ENCODE measurements at regions not wholly inside any gene's neighbourhood (a gene's known extent, or its start where the extent isn't known, plus 50 kb on each side); places are given as distances from the start of the nearest gene placed in this dataset.

GRCh38 chr7:119408596-119408995, 864.4 kb upstream of the KCND2 start:
- no peak for TF ChIP-seq POLR2A (IDR thresholded peaks at IDR 0.05)
- TF ChIP-seq, protein P1, sequence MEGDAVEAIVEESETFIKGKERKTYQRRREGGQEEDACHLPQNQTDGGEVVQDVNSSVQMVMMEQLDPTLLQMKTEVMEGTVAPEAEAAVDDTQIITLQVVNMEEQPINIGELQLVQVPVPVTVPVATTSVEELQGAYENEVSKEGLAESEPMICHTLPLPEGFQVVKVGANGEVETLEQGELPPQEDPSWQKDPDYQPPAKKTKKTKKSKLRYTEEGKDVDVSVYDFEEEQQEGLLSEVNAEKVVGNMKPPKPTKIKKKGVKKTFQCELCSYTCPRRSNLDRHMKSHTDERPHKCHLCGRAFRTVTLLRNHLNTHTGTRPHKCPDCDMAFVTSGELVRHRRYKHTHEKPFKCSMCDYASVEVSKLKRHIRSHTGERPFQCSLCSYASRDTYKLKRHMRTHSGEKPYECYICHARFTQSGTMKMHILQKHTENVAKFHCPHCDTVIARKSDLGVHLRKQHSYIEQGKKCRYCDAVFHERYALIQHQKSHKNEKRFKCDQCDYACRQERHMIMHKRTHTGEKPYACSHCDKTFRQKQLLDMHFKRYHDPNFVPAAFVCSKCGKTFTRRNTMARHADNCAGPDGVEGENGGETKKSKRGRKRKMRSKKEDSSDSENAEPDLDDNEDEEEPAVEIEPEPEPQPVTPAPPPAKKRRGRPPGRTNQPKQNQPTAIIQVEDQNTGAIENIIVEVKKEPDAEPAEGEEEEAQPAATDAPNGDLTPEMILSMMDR (IDR thresholded peaks at IDR 0.05), result no peak

Data from breast epithelium (tissue), 3 donors.